GM12891 (cell line): ENCODE measurements at regions not wholly inside any gene's neighbourhood (a gene's known extent, or its start where the extent isn't known, plus 50 kb on each side); places are given as distances from the start of the nearest gene placed in this dataset.
"Not testable (repeated sequence)": the region's sequence is repeated elsewhere in the genome, so short reads cannot be mapped to it uniquely, and the experiment has no call there.

Source experiments
- DNase-seq: peaks from one replicate; pipeline ENCODE4 v3.0.0; 2011; ENCODE audit warnings: low spot score; ENCODE audit not compliant: insufficient read length
- FAIRE-seq: peaks from 2 replicates; lab custom pipeline; 2011; peaks lifted over from hg19 to GRCh38; lab: Jason Lieb, UNC
- PAX5 ChIP-seq: IDR thresholded peaks from 2 replicates; pipeline ENCODE4 v1.6.1; 2011; ENCODE audit warnings: low read length, moderate library complexity, mild to moderate bottlenecking; ENCODE audit not compliant: insufficient read depth, severe bottlenecking
- POLR2A ChIP-seq: IDR thresholded peaks from 2 replicates; pipeline ENCODE4 v1.6.1; 2011; ENCODE audit warnings: low read depth, low read length, control low read depth
- POLR2AphosphoS5 ChIP-seq: IDR thresholded peaks from 2 replicates; pipeline ENCODE4 v1.6.1; 2011; ENCODE audit warnings: low read depth, low read length, control low read depth
- POU2F2 ChIP-seq: IDR thresholded peaks from 2 replicates; pipeline ENCODE4 v1.6.1; 2011; ENCODE audit warnings: low read depth, mild to moderate bottlenecking, control low read depth, low read length, moderate library complexity
- SPI1 ChIP-seq: IDR thresholded peaks from 2 replicates; pipeline ENCODE4 v1.6.1; 2011; ENCODE audit warnings: low read depth, low read length, control low read depth
- TAF1 ChIP-seq: IDR thresholded peaks from 2 replicates; pipeline ENCODE4 v1.6.1; 2011; ENCODE audit warnings: low read depth, low read length, control low read depth

DNA sequence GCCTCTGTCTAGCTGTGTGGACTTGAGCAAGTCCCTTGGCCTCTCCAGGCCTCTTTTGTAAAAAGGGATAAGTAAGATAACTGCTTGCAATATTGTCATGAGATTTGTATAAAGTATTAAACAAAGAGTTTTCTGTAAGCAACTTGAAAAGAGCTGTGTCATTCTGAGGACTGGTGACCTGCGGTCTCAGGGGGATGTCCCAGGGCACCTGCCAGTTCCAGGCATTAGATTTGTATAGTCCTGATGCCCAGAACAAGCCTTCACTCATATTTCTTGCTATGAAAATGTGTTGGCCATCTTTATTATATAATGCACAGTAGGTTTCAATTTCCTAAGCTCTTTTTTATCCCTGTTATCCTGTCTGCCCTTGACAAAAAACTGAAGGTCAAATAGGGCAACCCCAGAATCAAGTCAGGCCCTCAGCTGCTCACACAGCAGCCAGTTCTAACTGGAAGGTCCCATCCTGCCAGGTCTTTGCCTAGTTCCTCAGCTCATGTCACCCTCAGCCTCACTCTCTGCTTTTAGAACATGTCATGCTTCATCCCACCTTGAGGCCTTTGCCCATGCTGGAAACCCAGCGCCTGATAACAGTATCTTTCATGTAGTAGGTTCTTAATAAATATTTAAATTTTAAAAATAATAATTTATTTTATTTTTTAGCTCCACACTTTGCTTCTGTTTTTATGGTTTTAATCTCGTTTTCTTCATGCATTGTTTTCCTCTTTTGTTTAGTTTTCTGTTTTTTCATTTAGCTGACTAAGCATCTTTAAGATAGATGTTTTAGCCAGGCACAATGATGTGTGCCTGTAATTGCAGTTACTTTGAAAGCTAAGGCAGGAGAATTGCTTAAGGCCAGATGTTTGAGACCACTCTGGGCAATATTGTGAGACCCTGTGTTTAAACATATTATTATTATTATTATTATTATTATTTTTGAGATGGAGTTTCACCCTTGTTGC lies 87.5 kb upstream of the ZNF92 start:
- TF ChIP-seq POU2F2 (no peak), POLR2AphosphoS5 (no peak), POLR2A (no peak)
- FAIRE-seq (no peak), DNase-seq (no peak)

DNA sequence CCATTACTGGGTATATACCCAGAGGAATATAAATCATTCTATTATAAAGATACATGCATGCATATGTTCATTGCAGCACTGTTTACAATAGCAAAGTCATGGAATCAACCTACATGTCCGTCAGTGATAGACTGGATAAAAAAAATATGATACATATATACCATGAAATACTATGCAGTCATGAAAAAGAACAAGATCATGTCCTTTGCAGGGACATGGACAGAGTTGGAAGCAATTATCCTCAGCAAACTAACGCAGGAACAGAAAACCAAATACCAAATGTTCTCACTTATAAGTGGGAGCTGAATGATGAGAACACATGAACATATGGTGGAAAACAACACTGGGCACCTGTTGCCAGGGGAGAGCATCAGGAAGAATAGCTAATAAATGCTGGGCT lies 88.4 kb upstream of the ZNF92 start:
- not testable (repeated sequence) for FAIRE-seq, DNase-seq

DNA sequence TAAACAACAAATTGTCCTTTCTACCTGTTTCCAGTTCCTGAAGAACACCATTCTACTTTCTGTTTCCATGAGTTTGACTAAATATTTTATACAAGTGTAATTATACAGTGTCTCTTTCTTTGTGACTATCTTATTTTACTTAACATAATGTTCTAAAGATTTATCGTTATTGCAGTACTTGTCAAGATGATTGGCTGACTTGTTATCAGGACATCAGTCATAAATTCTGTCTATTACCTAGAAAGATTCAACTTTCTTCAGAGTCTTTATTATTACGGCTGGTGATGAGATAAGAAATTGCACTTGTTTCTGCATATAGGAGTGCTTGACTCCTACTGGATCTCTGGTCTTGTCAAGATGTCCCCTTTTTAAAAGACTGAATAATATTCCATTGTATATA lies 93.9 kb upstream of the ZNF92 start:
- TF ChIP-seq PAX5 (no peak), POLR2A (no peak), SPI1 (no peak), TAF1 (no peak), POLR2AphosphoS5 (no peak), POU2F2 (no peak)
- DNase-seq = no peak
- no peak for FAIRE-seq

DNA sequence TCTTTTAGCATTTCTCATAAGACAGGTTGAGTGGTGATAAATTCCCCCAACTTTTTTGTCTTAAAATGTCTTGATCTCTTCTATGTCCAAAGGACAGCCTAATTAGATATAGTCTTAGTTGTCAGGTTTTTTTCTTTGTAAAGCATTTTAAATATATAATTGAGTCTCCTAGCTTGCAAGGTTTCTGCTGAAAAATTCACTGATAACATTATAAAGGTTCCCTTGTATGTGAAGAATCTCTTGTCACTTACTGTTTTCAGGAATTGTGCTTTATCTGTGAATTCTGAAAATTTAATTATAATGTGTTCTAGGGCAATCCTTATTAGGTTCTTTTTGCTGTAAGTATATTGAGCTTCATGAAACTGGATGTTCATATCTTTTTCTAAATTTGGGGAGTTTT lies 96.8 kb upstream of the ZNF92 start:
- FAIRE-seq (no peak), DNase-seq (no peak)
- TF ChIP-seq PAX5 (no peak), POLR2AphosphoS5 (no peak), POLR2A (no peak), POU2F2 (no peak), SPI1 (no peak), TAF1 (no peak)

DNA sequence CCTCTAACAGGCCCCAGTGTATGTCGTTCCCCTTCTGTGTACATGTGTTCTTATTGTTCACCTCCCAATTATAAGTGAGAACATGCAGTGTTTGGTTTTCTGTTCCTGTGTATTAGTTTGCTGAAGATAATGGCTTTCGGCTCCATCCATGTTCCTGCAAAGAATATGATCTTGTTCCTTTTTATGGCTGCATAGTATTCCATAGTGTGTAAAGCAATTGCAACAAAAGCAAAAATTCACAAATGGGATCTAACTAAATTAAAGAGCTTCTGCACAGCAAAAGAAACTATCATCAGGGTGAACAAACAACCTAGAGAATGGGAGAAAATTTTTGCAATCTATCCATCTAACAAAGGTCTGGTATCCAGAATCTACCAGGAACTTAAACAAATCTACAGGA lies 102.2 kb upstream of the ZNF92 start:
- FAIRE-seq, DNase-seq: not testable (repeated sequence)

DNA sequence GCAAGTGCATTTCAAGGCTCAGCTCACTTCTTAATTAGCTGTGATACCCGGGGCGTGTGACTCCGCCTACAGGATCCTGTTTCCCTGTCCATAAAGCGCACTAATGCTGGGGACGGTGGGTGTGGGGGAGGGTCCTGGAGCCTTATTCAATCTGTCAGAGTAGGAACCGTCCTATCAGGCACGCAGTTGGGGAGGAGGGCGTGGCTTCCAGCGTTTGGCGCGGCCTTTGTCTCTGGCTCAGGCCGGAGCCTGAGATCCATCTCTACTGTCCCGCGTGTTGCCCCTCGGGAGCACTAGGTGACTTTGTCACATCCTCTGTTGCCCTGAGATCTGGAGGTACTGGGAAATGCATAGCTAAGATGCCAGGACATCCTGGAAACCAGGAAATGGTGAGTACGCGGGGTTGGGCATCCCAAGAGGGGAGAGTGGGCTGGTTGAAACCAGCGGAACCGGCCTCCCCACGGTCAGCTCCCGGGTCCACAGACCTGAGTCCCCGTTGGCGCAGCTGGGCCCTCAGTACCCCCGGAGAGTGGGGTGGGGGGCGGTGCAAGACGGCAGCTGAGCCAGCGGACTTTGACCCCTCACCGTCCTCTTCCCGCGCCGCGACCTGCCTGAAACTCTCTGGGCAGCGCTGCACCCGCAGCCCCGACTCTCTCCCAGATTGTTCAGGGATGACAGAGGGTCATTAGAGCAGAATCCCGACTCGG lies 104.4 kb upstream of the ZNF92 start:
- no peak for DNase-seq
- no peak for FAIRE-seq
- TF ChIP-seq POLR2A (no peak), POU2F2 (no peak), TAF1 (no peak), SPI1 (no peak), POLR2AphosphoS5 (no peak), PAX5 (no peak)

DNA sequence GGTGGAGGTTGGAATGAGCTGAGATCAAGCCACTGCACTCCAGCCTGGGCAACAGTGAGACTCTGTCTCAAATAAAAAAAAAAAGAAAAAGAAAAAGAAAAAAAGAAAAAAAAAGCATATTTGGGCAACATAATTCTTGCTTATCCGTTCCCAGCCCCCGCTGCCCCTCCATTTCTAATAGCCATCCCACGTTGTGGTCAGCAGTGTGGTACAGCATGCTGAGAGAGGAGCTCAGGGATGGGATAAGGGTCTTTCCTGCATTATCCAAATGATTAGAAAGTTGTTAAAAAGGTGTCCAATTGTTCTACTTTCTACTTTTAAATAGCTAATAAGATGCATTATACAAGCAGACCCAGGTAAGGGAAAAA lies 104.9 kb upstream of the ZNF92 start:
- no peak for DNase-seq
- FAIRE-seq = no peak

DNA sequence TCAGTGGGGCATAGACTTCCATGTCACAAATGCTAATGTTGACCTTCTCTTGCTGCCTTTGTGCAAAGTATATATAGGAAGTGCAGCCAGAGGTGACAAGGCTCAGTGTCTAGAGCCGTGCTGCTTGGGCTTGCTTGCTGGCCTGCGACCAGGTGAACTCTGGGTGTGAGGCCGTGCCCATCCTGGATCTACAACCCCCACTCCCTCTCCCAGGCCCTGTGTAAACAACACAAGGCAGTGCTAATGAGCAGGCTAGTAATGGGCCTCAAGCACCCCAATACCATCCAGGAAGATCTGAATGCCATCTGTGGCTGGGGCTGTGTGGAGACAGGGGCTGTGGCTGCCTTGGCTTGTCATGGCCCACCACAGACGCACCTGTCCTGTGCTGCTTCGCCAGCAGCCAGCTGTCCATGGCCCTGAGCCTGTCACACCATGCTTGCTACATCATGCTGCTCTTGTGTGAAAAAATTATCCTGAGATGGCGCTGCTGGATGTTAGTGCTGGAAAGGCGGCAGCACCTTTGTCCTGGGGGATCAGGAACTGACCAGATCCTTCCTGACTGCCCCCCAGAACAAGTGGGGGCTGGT lies 107.6 kb upstream of the ZNF92 start:
- no peak for DNase-seq
- no peak for FAIRE-seq
- TF ChIP-seq PAX5 (no peak), SPI1 (no peak), TAF1 (no peak), POU2F2 (no peak), POLR2A (no peak), POLR2AphosphoS5 (no peak)

More for the DNA sequence above, 104.9 kb upstream of the ZNF92 start:
- TF ChIP-seq POLR2A = no peak
- TF ChIP-seq POLR2AphosphoS5 = no peak
- TF ChIP-seq TAF1 = no peak
- no peak for TF ChIP-seq PAX5
- TF ChIP-seq SPI1 = no peak
- TF ChIP-seq POU2F2 = no peak

DNA sequence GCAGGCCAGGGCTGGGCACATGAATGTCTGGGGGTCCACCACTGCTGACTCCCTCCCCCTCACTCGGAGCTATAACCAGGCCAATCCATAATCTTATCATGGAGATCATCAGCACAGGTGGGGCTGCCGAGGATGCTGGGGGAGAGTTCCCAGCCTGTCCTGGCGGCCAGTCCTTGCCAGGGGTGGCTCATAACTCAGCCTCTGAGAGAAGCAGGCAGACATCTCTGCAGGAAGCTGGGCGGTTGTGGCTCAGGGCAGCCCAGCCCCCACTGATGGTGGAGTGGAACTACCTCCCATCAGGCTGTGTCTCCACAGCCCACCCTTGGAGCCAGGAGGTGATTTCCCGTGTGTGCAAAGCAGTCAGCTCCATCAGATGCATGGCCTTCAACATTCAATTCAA lies 109.4 kb upstream of the ZNF92 start:
- FAIRE-seq (no peak), DNase-seq (no peak)
- TF ChIP-seq POU2F2 = no peak
- TF ChIP-seq TAF1 = no peak
- no peak for TF ChIP-seq SPI1
- no peak for TF ChIP-seq POLR2A
- TF ChIP-seq PAX5 = no peak
- no peak for TF ChIP-seq POLR2AphosphoS5

DNA sequence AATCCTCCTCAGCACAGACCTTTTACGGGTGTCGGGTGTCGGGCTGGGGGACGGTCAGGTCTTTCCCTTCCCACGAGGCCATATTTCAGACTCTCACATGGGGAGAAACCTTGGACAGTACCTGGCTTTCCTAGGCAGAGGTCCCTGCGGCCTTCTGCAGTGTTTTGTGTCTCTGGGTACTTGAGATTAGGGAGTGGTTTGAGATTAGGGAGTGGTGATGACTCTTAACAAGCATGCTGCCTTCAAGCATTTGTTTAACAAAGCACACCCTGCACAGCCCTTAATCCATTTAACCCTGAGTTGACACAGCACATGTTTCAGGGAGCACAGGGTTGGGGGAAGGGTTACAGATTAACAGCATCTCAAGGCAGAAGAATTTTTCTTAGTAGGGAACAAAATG lies 113.0 kb upstream of the ZNF92 start:
- DNase-seq, FAIRE-seq: not testable (repeated sequence)

DNA sequence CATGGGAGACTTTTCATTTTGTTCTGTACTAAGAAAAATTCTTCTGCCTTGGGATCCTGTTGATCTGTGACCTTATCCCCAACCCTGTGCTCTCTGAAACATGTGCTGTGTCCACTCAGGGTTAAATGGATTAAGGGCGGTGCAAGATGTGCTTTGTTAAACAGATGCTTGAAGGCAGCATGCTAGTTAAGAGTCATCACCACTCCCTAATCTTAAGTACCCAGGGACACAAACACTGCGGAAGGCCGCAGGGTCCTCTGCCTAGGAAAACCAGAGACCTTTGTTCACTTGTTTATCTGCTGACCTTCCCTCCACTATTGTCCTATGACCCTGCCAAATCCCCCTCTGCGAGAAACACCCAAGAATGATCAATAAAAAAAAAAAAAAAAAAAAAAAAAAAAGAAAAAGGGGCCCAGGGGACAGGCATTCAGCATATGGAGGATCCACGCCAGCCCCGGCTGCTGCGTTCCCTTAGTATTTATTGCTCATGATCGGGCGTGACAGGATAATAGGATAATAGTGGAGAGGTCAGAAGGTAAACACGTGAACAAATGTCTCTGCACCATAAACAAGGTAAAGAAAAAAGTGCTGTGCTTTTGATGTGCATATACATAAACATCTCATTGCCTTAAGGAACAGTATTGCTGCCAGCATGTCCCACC lies 113.7 kb upstream of the ZNF92 start:
- FAIRE-seq, DNase-seq: not testable (repeated sequence)
